ENCODE measurements at regions not wholly inside any gene's neighbourhood (a gene's known extent, or its start where the extent isn't known, plus 50 kb on each side); places are given as distances from the start of the nearest gene placed in this dataset.

DNA sequence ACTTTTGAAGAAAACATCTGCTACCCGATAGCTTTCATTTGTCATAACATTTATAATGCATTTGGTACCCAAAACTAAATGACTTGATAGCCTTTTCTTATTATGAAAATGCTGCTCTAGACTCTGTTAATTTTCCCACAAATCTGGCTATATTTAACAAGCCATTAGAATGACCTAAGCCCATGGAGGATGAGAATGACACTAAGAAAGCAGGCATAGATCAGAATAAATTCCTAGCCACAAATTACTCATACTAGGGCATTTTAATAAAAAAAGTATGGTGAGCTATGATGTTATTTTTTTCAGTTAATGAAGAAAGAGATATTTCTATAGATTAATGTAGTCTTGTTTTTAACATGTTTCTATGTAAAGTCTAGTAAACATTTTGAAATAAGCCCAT lies 1728.3 kb downstream of the SUCLG1 start:
- peak; percentile 25 to 29 for DNase-seq (ENCODE audit: low read depth in 2 of 2)

DNA sequence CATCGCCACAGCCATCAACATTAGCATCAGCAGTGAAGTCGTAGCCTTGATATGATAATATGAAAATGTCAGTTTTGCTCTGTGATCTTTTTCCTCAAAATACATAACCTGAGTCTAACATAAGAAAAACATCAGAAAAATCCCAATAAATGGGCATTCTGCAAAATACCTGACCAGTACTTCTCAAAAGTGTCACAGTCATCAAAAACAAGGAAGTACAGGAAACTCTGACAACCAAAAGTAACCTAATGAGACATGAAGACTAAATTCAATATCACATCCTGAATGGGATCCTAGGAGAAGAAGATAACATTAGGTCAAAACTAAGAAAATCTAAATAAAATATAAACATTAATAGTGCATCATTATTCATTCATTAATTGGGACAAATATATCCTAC lies 1731.0 kb downstream of the SUCLG1 start:
- DNase-seq (ENCODE audit: low read depth in 2 of 2), result no peak

DNA sequence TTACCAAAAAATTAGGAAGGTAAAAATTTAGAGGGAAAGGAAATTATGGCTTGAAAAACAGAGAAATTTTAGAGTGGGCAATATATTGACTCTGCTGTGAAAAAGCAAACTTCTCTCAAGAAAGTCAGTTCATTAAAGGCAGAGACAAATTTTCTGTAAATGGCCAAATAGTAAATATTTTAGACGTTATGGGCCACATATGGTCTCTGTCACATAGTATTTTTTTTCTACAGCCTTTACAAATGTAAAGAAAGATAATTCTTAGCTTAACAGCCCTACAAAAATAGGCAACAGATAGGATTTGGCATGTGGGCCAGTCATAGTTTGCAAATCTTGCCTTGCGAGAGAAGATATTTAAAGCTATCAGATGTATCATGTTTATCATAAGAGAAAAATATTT lies 1750.4 kb downstream of the SUCLG1 start:
- no peak for DNase-seq (ENCODE audit: low read depth in 2 of 2)

DNA sequence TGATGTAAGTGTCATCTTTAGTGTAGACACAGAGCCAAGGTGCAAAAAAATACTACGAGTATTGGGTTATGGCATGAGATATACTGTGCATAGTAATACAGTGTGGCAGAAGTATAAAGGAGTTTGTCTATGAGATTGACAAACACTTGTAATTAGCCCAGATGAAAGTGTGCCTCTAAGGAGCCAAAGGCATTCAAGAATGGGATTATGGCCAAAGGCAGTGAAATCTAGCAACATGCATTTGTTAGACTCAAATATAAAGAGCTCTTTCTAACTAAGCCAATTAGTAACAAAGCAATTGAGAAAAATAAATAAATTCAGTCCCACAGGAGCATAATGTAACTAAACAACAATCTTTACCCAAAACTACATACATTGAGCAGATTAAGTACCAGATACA lies 1761.8 kb downstream of the SUCLG1 start:
- DNase-seq (ENCODE audit: low read depth in 2 of 2), result no peak

DNA sequence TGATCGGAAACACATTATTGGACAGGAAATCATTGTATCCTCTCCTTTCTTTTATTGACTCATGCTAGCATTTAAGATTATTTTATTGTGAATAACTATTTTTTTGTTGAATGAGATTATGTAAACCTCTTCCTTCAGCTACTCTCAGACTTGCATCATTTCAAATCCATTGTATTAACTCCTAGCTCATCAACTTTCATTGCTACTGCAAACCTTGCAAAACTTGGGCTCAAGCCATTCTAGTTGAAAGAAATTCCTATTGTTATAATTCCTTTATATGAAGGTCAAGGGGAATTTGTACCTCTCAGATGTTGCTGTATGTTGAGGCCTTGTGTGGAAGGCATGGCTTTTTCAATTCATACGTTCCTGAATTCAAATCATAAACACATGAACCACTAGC lies 1764.6 kb downstream of the SUCLG1 start:
- no peak for DNase-seq (ENCODE audit: low read depth in 2 of 2)

DNA sequence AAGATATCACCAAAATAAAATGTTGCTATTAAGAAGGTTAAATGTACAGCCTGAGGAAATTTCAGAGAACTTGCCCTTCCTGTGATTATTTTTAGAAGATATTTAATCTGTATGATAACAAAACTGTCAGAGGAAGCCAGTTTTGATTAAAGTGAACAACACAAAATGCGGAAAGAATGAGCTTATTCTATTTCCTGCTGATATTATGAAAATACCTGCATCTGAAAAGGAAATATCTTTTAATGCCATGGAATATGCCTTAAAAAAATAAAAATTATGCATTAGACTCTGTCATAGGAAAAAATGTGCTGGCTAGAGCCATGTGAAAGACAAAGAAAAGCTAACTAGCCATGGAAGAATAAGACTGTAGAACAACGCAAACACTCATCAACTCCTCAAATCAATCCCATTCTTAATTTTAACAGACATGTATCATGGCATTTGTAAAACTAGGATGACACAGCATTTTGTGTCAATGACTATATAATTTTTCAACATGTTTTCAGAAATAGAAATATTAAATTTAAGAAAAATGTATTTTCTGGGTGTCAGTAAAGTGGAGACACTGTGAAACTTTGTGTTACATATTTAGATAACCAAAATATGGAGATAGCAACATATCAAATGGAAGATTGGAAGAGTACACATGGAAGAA lies 1768.2 kb downstream of the SUCLG1 start:
- no peak for DNase-seq (ENCODE audit: low read depth in 2 of 2)

DNA sequence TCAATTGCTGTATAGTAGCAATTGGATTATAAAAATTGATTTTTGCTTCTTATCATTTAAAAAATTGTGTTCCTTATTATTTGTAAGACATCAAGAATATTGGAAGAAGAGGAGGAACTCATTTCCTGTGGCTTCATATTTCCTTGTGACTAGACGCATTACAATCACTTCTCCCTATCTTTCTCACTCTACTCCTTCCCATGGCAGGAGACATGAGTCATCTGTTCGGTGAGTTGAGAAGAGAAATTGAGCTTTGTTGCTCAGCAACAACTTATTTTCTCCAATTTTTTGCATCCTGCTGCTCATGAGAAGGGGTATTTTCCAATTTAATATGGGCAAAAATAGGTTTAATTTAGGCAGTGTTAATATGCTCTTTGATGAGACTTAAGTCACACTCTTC lies 1783.9 kb downstream of the SUCLG1 start:
- peak; percentile 4 to 13 for DNase-seq (ENCODE audit: low read depth in 2 of 2)

DNA sequence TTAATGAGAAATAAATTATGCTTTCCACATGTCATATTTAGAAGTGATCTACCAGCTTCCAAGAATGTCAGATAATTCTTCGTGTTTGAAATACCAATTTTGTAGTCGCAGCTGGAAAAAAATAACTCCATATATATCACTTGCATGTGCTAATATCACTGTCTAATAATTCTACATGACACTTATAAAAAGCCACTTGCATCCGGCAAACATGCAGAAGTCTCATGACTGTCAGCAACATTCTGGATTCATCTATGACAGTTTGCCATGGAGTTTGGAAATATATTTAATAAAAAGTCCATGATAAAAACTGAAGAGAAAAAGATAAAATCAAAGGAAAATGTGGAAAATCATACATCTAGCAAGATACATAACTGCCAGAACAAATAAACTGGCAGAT lies 1784.4 kb downstream of the SUCLG1 start:
- no peak for DNase-seq (ENCODE audit: low read depth in 2 of 2)

DNA sequence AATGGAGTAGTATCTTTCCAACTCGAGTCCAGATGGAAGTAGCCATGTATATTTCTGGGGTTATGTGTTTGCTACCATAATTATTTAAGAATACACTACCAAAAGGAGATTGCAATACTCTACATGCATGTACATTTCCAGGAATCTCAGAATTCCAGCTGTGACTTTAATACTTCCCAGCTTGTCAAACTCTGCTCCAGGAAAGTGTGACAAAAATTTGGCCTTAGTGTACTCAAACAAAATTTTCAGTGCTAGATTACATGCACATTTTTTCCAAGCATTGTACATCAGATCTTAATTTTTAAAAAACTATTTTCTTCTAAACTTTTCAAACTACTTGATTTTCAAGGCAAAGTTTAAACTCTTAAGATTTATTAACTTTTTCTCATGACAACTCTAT lies 1791.6 kb downstream of the SUCLG1 start:
- DNase-seq (ENCODE audit: low read depth in 2 of 2), result no peak

DNA sequence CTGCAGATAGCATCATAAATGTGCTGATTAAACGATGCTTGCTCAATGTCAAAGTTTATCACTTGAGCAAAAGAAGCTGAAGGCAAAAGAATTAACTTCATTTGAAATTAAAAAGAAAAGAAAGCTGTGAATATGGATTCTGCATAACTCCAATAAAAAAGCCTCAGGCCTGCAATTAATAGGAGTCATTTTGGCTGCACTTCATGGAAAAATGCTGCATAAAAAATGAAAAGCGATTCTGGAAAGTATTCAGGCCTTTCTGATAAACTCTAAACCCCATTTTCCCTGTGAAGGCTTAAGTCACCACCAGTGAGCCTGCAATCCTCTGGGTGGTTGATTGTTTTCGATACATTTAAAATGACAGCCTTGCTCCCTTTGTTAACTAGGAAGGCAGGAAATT lies 1793.4 kb downstream of the SUCLG1 start:
- no peak for DNase-seq (ENCODE audit: low read depth in 2 of 2)

DNA sequence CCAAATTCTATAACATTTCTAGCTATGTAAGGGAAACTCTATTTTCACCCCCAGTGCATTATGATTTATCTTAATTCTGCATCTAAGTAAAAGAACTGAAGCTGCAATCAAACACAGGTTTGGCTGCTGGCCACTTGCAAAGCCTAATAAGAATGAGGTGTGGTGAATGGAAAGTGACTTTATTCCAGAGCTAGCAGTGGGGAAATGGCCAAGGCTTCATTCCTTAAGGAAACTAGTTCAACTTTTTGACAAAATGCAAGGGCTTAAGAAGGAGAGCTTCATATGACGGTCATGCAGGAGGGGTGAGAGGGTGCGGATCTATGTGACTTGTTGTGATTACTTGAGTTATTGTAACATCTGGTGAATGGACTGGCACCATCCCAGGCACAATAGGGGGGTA lies 1802.0 kb downstream of the SUCLG1 start:
- DNase-seq (ENCODE audit: low read depth in 2 of 2), result no peak

DNA sequence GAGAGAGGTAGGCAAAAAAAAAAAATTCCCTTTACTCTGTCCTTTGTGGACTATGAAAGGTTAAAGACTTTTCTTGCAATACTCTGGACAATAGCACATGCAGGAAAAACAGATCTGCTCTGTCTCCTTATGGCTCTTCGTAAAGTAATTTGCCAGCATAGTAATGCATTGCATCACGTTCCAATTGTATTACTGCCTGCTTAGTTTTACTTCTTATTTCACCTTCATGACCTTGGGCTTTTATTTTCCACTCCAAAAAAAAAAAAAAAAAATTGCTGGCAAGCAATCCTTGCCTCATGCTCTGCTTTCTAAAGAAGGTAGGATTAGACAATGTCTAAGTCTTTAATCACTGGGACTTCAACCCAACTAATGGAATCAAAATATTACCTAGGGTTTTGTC lies 1802.7 kb downstream of the SUCLG1 start:
- no peak for DNase-seq (ENCODE audit: low read depth in 2 of 2)

DNA sequence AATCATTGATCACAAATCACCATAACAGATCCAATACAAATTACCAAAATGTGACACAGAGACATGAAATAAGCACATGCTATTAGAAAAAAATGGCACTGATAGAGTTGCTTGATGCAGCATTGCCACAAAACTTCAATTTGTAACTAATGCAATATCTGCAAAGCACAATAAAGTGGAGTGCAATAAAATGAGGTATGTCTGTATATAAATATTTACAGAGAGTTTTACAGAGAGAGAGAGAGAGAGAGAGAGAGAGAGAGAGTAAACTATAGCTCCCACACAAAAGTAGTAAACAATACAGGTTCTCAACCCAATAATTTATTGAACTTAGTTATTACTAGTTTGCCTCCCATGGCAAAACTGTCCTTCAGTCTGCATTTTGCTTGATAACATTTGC lies 1807.0 kb downstream of the SUCLG1 start:
- no peak for DNase-seq (ENCODE audit: low read depth in 2 of 2)

DNA sequence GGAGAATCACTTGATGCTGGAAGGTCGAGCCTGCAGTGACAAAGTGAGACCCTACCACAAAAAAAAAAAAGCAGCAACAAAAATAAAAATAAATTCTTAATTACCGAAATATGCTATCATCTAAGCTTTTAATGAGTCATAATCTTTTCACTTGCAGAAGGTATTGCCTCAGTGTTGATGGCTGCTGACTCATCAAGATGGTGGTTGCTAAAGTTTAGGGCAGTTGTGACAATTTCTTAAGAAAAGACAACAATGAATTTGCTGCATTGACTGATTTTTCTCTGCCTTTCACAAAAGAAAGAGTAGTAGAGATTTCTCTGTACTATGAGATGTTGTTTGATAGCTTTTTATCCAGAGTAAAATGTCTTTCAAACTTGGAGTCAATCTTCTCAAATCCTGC lies 1809.0 kb downstream of the SUCLG1 start:
- no peak for DNase-seq (ENCODE audit: low read depth in 2 of 2)

DNA sequence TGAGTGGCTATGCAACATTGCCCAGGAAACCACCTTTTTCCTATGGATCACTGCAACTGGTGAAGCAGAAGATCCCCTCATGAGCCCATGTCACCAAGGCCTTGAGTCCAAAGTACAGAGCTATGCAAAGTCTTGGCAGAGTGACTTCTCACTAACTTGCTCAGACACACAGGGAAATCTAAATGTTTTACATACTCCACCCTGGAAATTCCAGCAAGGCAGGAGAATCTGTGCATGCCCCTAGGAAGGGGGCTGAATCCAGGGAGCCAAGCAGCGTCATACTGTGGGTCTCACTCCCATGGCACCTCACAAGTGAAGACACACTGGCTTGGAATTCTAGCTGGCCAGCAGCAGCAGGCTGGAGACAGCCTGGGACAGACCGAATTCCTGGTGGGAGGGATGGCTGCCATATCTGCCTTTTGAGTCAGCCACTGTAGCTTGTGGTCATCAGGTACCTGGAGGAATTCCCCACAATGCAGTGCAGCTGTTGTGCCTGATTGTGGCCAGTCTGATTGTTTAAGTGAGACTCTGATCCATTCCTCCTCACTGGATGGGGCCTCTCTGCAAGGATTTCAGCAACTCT lies 1817.4 kb downstream of the SUCLG1 start:
- DNase-seq (ENCODE audit: low read depth in 2 of 2), result no peak

DNA sequence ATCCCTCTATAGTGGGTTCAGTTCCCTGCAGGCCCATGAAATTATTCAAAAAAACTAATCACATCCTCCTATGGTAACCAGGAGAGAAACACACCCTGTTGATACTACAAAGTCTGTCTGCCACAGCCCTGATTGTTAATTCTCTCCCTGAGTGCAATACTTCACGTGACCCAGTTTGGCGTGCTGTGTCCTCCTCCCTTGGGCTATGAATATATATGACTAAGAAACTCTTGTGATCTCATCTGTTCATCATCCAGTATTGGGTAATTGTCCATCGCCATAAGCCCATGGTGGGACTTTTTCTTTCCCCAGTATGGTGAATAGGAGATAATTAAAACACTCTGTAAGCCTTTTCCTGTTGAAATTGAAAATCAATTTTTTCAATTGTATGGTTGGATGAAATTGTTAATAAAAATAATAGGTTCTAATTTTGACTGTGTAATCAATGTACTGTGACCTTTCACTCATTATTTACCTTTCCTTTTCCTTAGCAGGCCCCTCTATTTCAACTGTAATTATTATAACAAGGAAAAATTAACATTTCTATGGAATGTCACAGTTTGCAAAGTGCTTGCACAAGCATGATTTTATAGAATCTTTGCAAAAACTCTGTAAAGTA lies 1822.6 kb downstream of the SUCLG1 start:
- peak; percentile 4 to 8 for DNase-seq (ENCODE audit: low read depth in 2 of 2)

DNA sequence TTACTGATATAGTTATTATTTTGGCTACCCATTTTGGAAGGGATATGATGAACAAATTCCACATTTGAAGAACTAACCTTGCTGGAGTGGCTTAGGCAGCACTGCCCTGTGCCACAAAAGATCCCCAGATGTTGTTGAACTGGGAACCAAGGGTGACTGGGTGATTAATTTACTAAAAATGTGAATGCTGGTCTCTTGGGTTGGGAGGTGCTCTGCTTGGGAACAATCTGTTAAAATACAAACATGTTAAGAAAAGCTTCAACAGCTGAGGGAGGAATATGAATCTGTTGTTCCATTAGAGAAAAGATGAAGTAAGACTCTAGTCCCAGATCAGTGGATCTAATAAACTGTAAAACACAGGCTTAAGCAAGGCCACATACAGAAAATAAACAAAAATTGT lies 1860.1 kb downstream of the SUCLG1 start:
- no peak for DNase-seq (ENCODE audit: low read depth in 2 of 2)

DNA sequence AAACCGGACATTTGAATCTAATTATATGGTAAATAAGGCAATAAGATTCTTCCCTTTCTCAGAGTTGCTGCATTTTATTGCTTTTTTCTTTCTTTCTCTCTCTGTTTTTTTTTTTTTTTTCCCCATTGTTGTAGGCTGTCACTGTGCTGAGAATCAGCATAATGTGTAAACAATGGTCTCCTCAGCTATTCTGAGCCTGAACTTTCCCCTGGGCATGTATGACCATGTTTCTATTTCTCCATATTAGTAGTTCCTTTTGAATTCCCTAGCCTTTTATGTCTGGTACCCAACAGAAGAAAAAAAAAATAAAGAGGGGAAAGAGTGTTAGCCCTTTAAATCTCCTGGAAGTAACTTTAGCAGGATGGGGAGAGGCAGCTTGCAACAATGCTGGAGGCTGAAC lies 1862.5 kb downstream of the SUCLG1 start:
- DNase-seq (ENCODE audit: low read depth in 2 of 2), result no peak

DNA sequence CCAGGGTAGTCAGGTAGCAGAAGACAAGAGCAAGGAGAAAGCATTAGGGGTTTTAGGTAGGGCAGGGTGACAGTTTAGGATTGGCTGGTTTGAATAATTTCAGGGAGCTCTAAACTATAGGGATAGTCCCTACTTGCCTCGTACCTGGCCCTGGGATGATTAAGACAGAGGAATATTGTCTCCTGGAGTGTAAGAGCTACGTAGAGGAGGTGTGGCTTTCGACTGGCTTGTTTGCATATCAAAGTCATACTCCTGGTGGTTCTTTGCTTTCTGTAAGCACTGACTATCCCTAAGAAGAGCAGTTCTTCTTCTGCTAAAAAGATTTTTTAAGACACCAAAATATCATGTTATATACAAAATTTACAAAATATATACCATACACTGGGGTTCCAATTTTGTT lies 1867.4 kb downstream of the SUCLG1 start:
- DNase-seq (ENCODE audit: low read depth in 2 of 2), result no peak

DNA sequence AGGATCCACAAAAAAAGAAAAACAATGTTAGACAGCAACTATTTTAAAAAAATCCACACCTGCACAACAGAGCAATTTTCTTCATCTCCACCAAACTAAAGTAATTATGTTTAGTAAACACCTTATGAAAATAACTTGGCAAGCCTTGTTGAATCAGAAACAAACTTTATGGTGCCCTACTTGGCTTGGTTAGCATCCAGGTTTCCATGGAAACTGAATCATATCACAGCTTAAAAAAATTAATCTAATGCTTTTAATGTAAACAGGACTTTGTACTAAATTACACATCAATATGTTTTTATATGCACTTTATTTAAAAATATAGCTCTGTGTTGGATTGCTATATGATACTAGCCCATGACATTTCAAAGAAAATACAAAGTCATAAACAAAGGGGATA lies 1882.4 kb downstream of the SUCLG1 start:
- DNase-seq (ENCODE audit: low read depth in 2 of 2), result no peak

DNA sequence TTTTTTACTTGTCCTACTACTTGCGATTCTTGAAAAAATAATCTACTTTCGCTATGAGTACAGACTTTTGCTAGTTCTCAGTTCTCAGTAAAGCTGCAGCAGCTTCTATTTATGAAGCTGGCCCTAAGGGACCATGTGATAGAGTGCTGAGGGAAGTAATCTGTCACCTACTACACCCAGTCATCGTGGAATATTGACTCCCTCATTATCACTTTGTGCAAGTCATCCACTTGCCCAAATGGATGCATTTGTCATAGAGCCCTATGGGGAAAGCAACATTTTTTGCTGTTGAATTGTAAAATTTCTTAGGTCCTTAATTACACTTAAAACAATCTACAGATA lies 1919.8 kb downstream of the SUCLG1 start:
- no peak for DNase-seq (ENCODE audit: low read depth in 2 of 2)

DNA sequence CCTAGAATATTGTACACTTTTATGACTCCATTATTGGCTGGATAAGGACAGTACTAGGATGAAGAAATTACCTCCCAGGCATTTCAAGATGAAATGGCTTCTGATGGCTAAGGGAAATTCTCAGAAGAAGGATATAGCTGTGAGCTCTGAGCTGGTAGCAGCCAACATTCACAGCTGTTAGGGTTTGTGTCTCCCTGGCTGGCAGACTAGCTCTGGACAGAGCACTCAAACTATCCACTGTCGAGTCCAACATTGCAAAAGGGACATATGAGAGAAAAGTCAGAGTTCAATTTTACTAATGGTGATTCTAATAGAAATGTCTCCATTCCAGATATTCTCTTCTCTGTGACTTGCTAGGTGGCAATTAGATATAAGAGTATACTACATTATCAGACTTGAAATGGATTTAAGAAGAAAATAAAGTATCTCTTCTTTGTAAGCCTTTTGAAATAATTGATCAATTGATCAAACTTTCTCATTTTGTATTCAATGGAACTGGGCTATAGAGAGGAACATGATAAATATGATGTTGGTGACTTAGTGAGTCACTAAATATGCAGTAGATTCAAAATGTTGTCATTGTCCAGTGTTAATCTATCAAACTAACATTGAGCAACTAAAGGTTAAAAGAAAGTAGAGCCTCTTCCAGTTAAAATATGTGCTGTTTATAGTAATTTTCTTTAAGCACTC lies 1920.3 kb downstream of the SUCLG1 start:
- no peak for DNase-seq (ENCODE audit: low read depth in 2 of 2)

DNA sequence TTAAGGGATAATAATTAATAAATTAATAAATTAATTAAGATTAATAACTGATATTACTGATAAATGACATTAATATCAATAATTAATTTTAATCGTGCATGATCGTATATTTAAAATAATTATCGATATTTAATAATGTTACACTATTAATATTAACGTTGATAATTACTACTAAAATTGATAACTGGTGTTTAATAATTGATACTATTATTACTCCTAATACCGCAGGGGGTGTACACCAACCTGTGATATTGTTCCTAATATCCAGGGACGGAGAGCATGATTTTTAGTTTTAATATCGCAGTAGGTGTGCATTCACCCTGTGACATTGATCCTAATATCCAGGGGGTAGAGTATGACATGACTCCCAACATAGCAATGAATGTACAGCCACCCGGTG lies 1930.8 kb downstream of the SUCLG1 start:
- DNase-seq (ENCODE audit: low read depth in 2 of 2), result no peak
